ENCODE measurements at regions not wholly inside any gene's neighbourhood (a gene's known extent, or its start where the extent isn't known, plus 50 kb on each side); places are given as distances from the start of the nearest gene placed in this dataset.

- H3K4me3 ChIP-seq: no peak overlapping the region
- H3K79me2 ChIP-seq (ENCODE audit: insufficient read depth): no peaks in the 10 kb centered on the region
- no peak overlapping the region for H3K9ac ChIP-seq
- no peaks in the 10 kb centered on the region for H3K9me3 ChIP-seq (ENCODE audit: low read depth)
- H3K9me2 ChIP-seq (ENCODE audit: insufficient read depth): no peaks in the 10 kb centered on the region
- DNase-seq: no peak
- H3K27me3 ChIP-seq (replicated peaks; ENCODE audit: insufficient read depth): no peaks in the 10 kb centered on the region
- no peak overlapping the region for H3K4me2 ChIP-seq (ENCODE audit: unreplicated experiment)
- WGBS, 2 experiments (ENCODE audit: low coverage in 1 of 2, low lambda C conversion rate in 2 of 2, missing lambda C conversion rate in 2 of 2): 64 to 67% methylated on average over 4 of the region's 4 CpGs
- TF ChIP-seq EZH2 (IDR thresholded peaks at IDR 0.05; ENCODE audit: insufficient read depth, poor library complexity, severe bottlenecking) (no peak), EZH2phosphoT487 (IDR thresholded peaks at IDR 0.05; ENCODE audit: insufficient read depth, low read depth) (no peak)
- in situ Hi-C loops (cut with MboI): no loop called here
- H3K36me3 ChIP-seq (ENCODE audit: low read depth): no peaks in the 10 kb centered on the region
- H3F3A ChIP-seq (ENCODE audit: insufficient read depth): peaks cover 13% of the 10 kb centered on the region
- 0 out of 2 replicates have a peak, but pooled peaks cover 7% of the 10 kb centered on the region for H3K4me1 ChIP-seq (ENCODE audit: insufficient read depth)
- no peaks in the 10 kb centered on the region for H4K20me1 ChIP-seq (ENCODE audit: insufficient read depth)
- no peak overlapping the region for H3K27ac ChIP-seq
- H2AFZ ChIP-seq: no peak overlapping the region
Observed at GRCh38 chr3:132236701-132237651, 80.2 kb upstream of the ACP3 start.

- H3K9me2 ChIP-seq (ENCODE audit: insufficient read depth): no peaks in the 10 kb centered on the region
- H3F3A ChIP-seq (ENCODE audit: insufficient read depth): peaks cover 6% of the 10 kb centered on the region; the same call in 1 of the 2 replicates
- in situ Hi-C loops (cut with MboI): no loop called here
- no peaks in the 10 kb centered on the region for H4K20me1 ChIP-seq (ENCODE audit: insufficient read depth)
- no peak for TF ChIP-seq EZH2phosphoT487 (IDR thresholded peaks at IDR 0.05; ENCODE audit: insufficient read depth, low read depth)
- no peak for TF ChIP-seq EZH2 (IDR thresholded peaks at IDR 0.05; ENCODE audit: insufficient read depth, poor library complexity, severe bottlenecking)
- H3K9me3 ChIP-seq (ENCODE audit: low read depth): no peaks in the 10 kb centered on the region
- H3K4me3 ChIP-seq: no peak overlapping the region
- no peak overlapping the region for H3K4me2 ChIP-seq (ENCODE audit: unreplicated experiment)
- no peak overlapping the region for H3K9ac ChIP-seq
- no peak overlapping the region for H3K27ac ChIP-seq
- no peaks in the 10 kb centered on the region for H3K79me2 ChIP-seq (ENCODE audit: insufficient read depth)
- no peaks in the 10 kb centered on the region for H3K36me3 ChIP-seq (ENCODE audit: low read depth)
- H2AFZ ChIP-seq: no peak overlapping the region
- H3K27me3 ChIP-seq (replicated peaks; ENCODE audit: insufficient read depth): no peaks in the 10 kb centered on the region
- no peak for DNase-seq
- no peaks in the 10 kb centered on the region for H3K4me1 ChIP-seq (ENCODE audit: insufficient read depth)
Observed at GRCh38 chr3:132237652-132238032, 79.6 kb upstream of the ACP3 start.

DNA sequence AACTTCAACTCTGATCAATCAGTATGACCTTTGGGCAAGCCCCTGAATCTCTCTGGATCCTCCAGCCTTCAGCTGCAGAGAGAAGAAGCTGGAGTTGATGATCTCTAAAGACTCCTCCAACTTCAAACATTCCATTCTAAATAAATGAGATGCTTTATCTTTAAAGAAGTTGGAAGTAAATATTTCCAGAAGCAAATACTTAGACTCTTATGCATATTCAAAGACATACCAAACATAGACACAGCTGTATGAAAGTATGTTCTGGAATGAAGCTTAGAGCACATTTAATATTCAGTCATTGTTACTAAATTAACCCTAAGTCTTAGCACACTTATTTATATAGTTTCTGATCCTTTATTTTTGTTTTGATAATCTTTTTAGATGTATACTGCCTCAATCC lies 77.6 kb upstream of the ACP3 start:
- DNase-seq: no peak
- H2AFZ ChIP-seq: no peak overlapping the region
- no peaks in the 10 kb centered on the region for H3K36me3 ChIP-seq (ENCODE audit: low read depth)
- H3K27ac ChIP-seq: no peak overlapping the region
- no peaks in the 10 kb centered on the region for H3K27me3 ChIP-seq (replicated peaks; ENCODE audit: insufficient read depth)
- H3K79me2 ChIP-seq (ENCODE audit: insufficient read depth): no peaks in the 10 kb centered on the region
- H3K4me2 ChIP-seq (ENCODE audit: unreplicated experiment): no peak overlapping the region
- H3K9ac ChIP-seq: no peak overlapping the region
- no peaks in the 10 kb centered on the region for H3K9me2 ChIP-seq (ENCODE audit: insufficient read depth)
- TF ChIP-seq EZH2phosphoT487 (IDR thresholded peaks at IDR 0.05; ENCODE audit: insufficient read depth, low read depth): no peak
- TF ChIP-seq EZH2 (IDR thresholded peaks at IDR 0.05; ENCODE audit: insufficient read depth, poor library complexity, severe bottlenecking): no peak
- in situ Hi-C loops (cut with MboI): no loop called here
- H3K9me3 ChIP-seq (ENCODE audit: low read depth): no peaks in the 10 kb centered on the region
- peaks cover 5% of the 10 kb centered on the region; the same call in 1 of the 2 replicates for H3F3A ChIP-seq (ENCODE audit: insufficient read depth)
- H3K4me1 ChIP-seq (ENCODE audit: insufficient read depth): no peaks in the 10 kb centered on the region
- H4K20me1 ChIP-seq (ENCODE audit: insufficient read depth): no peaks in the 10 kb centered on the region
- H3K4me3 ChIP-seq: no peak overlapping the region

DNA sequence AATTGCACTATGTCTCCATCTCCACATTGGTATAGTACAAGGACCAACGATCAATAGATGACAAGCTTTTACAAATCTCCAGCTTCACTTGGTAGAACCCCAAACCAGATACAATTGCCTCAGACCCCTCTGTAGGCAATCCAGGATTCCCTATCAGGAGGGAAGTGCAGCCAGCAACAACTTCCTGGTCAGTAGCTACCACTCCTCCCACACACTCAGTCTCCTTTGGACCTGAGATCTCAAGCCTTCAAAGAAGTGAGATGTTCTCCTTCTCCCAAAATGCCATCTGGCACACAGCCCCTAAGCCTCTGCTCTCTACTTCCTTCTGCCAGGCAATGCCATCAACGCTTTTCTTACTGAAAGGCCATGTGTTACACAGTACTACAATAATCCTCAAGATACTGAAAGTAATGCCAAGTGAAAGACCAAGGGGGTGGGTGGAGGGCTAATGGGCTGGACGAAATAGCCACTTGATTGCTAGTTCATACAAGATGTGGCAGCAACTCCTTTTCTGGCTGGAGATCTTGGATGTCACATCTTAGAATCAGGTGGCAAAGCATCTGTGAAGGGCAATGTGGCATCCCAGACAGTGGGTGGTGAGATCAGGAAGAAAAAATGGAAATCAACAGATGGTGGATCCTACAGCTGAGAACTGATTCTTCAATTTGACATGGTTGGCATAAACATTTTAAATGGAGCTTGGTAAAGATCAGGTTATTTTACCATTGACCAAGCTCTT lies 75.3 kb upstream of the ACP3 start:
- no peak overlapping the region for H3K27ac ChIP-seq
- no peaks in the 10 kb centered on the region for H3K27me3 ChIP-seq (replicated peaks; ENCODE audit: insufficient read depth)
- no peaks in the 10 kb centered on the region for H4K20me1 ChIP-seq (ENCODE audit: insufficient read depth)
- no peaks in the 10 kb centered on the region for H3K9me2 ChIP-seq (ENCODE audit: insufficient read depth)
- no peak for DNase-seq
- TF ChIP-seq EZH2 (IDR thresholded peaks at IDR 0.05; ENCODE audit: insufficient read depth, poor library complexity, severe bottlenecking) (no peak), EZH2phosphoT487 (IDR thresholded peaks at IDR 0.05; ENCODE audit: insufficient read depth, low read depth) (no peak)
- H3K4me1 ChIP-seq (ENCODE audit: insufficient read depth): no peaks in the 10 kb centered on the region
- H3K36me3 ChIP-seq (ENCODE audit: low read depth): no peaks in the 10 kb centered on the region
- H3K4me2 ChIP-seq (ENCODE audit: unreplicated experiment): no peak overlapping the region
- H3F3A ChIP-seq (ENCODE audit: insufficient read depth): peaks cover 5% of the 10 kb centered on the region; the same call in 1 of the 2 replicates
- in situ Hi-C loops (cut with MboI): no loop called here
- no peak overlapping the region for H3K9ac ChIP-seq
- no peak overlapping the region for H3K4me3 ChIP-seq
- no peak overlapping the region for H2AFZ ChIP-seq
- H3K9me3 ChIP-seq (ENCODE audit: low read depth): no peaks in the 10 kb centered on the region
- H3K79me2 ChIP-seq (ENCODE audit: insufficient read depth): no peaks in the 10 kb centered on the region
- WGBS, 2 experiments (ENCODE audit: low coverage in 1 of 2, low lambda C conversion rate in 2 of 2, missing lambda C conversion rate in 2 of 2): 10 to 15% methylated on average over 3 of the region's 3 CpGs

Measured in GM23248 (cell line).